A549 (cell line): ENCODE measurements at regions not wholly inside any gene's neighbourhood (a gene's known extent, or its start where the extent isn't known, plus 50 kb on each side); places are given as distances from the start of the nearest gene placed in this dataset.

Experiments used
- ATAC-seq, 2 experiments: fragments of 200-7000 bp in 1 of 2; fragments of >200 bp in 1 of 2; cut with Nextera tagmentation in 1 of 2; cut with Tn5 transposase in 1 of 2; 3 replicates each; pipeline versions ENCODE4 v1.8.0 to v1.9.1; 2018 to 2020; ENCODE audit warnings: mild to moderate bottlenecking in 1 of 2, moderate library complexity in 1 of 2
- CTCF ChIA-PET: fragments of 300-600 bp; sonication (Branson Sonifier 250); formaldehyde crosslinking; extraction: SDS; loops from one replicate; lab custom pipeline; 2021; ENCODE audit warnings: antibody characterized with exemption, inconsistent platforms; lab: Yijun Ruan, JAX
- POLR2A ChIA-PET: fragments of 350-600 bp; formaldehyde crosslinking; extraction: SDS; loops from one replicate; lab custom pipeline; 2021; ENCODE audit warnings: antibody characterized with exemption, inconsistent platforms; lab: Yijun Ruan, JAX
- DNase-seq, 2 experiments: peaks; one replicate each; pipeline versions ENCODE4 v3.0.0 to v3.0.0-alpha.2; 2011 to 2016; ENCODE audit warnings: low read depth in 1 of 2, low spot score in 1 of 2
- FAIRE-seq: peaks from 2 replicates; lab custom pipeline; 2011; peaks lifted over from hg19 to GRCh38; lab: Jason Lieb, UNC
- H3K27ac ChIP-seq, 2 experiments: fragments of >200 bp; sonication (Bioruptor Twin); formaldehyde crosslinking; 3 replicates each; pipeline ENCODE4 v1.5.1; 2016 to 2017
- H3K4me1 ChIP-seq: fragments of >200 bp; sonication (Bioruptor Twin); formaldehyde crosslinking; 3 replicates; pipeline ENCODE4 v1.6.1; 2016
- H3K4me2 ChIP-seq: fragments of >200 bp; sonication (Bioruptor Twin); formaldehyde crosslinking; 3 replicates; pipeline ENCODE4 v1.6.1; 2016
- H3K4me3 ChIP-seq: fragments of >200 bp; sonication (Bioruptor Twin); formaldehyde crosslinking; 3 replicates; pipeline ENCODE4 v1.5.1; 2016
- H3K9me3 ChIP-seq: fragments of >200 bp; sonication (Bioruptor Twin); formaldehyde crosslinking; 3 replicates; pipeline ENCODE4 v1.6.1; 2016
- CEBPB ChIP-seq, 2 experiments: fragments of >200 bp in 1 of 2; sonication (Bioruptor Twin) in 1 of 2; formaldehyde crosslinking in 1 of 2; IDR thresholded peaks; 2 replicates each; pipeline ENCODE4 v1.6.1; 2012 to 2016
- CHD4 ChIP-seq: fragments of 200-600 bp; sonication (generic); IDR thresholded peaks from 2 replicates; pipeline ENCODE4 v1.6.1; 2016; ENCODE audit warnings: antibody characterized with exemption, mild to moderate bottlenecking, borderline replicate concordance
- EHMT2 ChIP-seq: fragments of 200-600 bp; sonication (generic); IDR thresholded peaks from 2 replicates; pipeline ENCODE4 v1.6.1; 2016; ENCODE audit warnings: antibody characterized with exemption, low read depth, mild to moderate bottlenecking, moderate library complexity
- FOXS1 ChIP-seq: fragments of 250-450 bp; sonication (Bioruptor Pico); IDR thresholded peaks from 2 replicates; pipeline ENCODE4 v1.5.0; 2020; ENCODE audit warnings: mild to moderate bottlenecking, moderate library complexity
- GATA3 ChIP-seq: IDR thresholded peaks from 2 replicates; pipeline ENCODE4 v1.6.1; 2012; ENCODE audit warnings: borderline replicate concordance
- HDAC2 ChIP-seq: fragments of 200-600 bp; sonication (generic); IDR thresholded peaks from 2 replicates; pipeline ENCODE4 v1.6.1; 2016
- HEYL ChIP-seq: fragments of 250-450 bp; sonication (Bioruptor Pico); IDR thresholded peaks from 2 replicates; pipeline ENCODE4 v1.8.0; 2021; ENCODE audit warnings: mild to moderate bottlenecking, moderate library complexity
- HOXA7 ChIP-seq: fragments of 250-450 bp; sonication (Bioruptor Pico); IDR thresholded peaks from 2 replicates; pipeline ENCODE4 v1.5.0; 2020; ENCODE audit warnings: mild to moderate bottlenecking, moderate library complexity
- HOXB5 ChIP-seq: fragments of 250-450 bp; sonication (Bioruptor Pico); IDR thresholded peaks from 2 replicates; pipeline ENCODE4 v1.5.0; 2020; ENCODE audit warnings: mild to moderate bottlenecking, moderate library complexity
- NPAS2 ChIP-seq: fragments of 250-450 bp; sonication (Bioruptor Pico); IDR thresholded peaks from 2 replicates; pipeline ENCODE4 v1.8.0; 2022; ENCODE audit warnings: mild to moderate bottlenecking, moderate library complexity, borderline replicate concordance
- POLR2A ChIP-seq: IDR thresholded peaks from 2 replicates; pipeline ENCODE4 v1.6.1; 2012; ENCODE audit warnings: mild to moderate bottlenecking, low read length
- POLR2AphosphoS2 ChIP-seq: conservative IDR thresholded peaks from 2 replicates; pipeline ENCODE4 v1.6.1; 2012; ENCODE audit warnings: low read length, improper control_type of control experiment, inconsistent platforms
- RAD21 ChIP-seq, 2 experiments: fragments of >200 bp in 1 of 2; sonication (Bioruptor Twin) in 1 of 2; formaldehyde crosslinking in 1 of 2; IDR thresholded peaks in 1 of 2; conservative IDR thresholded peaks in 1 of 2; 2 replicates in 1 of 2; 3 replicates in 1 of 2; pipeline ENCODE4 v1.6.1; 2012 to 2018; ENCODE audit warnings: inconsistent platforms in 1 of 2
- RARB ChIP-seq: fragments of 250-450 bp; sonication (Bioruptor Pico); IDR thresholded peaks from 2 replicates; pipeline ENCODE4 v1.8.0; 2021; ENCODE audit warnings: mild to moderate bottlenecking, moderate library complexity
- SMC3 ChIP-seq: fragments of >200 bp; sonication (Bioruptor Twin); formaldehyde crosslinking; IDR thresholded peaks from 3 replicates; pipeline ENCODE4 v1.6.1; 2018; ENCODE audit warnings: inconsistent platforms
- SREBF2 ChIP-seq: fragments of 450-650 bp; IDR thresholded peaks from 2 replicates; pipeline ENCODE4 v1.6.1; 2014; ENCODE audit warnings: mild to moderate bottlenecking, moderate library complexity
- WGBS: methylation state at CpG from one replicate; pipeline ENCODE4 v1.1.6; 2017; ENCODE audit errors: missing lambda C conversion rate; 5-methylcytosine and 5-hydroxymethylcytosine counted together
- TF ChIP-seq, protein P1 (sequence below): fragments of 200-600 bp; sonication (generic); IDR thresholded peaks from 2 replicates; pipeline ENCODE4 v1.6.1; 2016; ENCODE audit warnings: antibody characterized with exemption, mild to moderate bottlenecking, moderate library complexity
- TF ChIP-seq, protein P2 (sequence below): fragments of 250-450 bp; sonication (Bioruptor Pico); IDR thresholded peaks from 2 replicates; pipeline ENCODE4 v1.5.0; 2021; ENCODE audit warnings: mild to moderate bottlenecking, moderate library complexity, borderline replicate concordance
- TF ChIP-seq, protein P3 (sequence below): fragments of 250-450 bp; sonication (Bioruptor Pico); IDR thresholded peaks from 2 replicates; pipeline ENCODE4 v1.5.0; 2020; ENCODE audit warnings: low read depth, mild to moderate bottlenecking, moderate library complexity

DNA sequence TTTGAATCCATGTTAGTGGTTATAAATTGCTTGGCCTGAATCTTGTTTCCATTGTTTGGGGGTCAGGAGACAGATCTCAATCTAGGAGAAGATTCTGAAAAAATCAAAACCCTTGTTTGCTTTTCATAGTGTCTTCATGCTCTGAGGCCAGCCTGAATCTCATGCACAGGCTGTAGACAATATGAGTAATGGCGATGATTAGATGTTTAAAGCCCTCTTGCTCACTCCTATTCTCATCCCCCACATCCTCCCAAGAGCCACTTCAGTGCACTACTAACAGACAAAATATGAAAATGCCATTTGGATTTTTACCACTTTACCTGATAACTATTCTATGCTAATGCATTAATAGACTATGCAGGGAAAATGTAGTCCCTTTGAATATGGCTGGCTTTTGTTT is 129.4 kb downstream of the NUDT12 start (continued):
- TF ChIP-seq, protein P1, sequence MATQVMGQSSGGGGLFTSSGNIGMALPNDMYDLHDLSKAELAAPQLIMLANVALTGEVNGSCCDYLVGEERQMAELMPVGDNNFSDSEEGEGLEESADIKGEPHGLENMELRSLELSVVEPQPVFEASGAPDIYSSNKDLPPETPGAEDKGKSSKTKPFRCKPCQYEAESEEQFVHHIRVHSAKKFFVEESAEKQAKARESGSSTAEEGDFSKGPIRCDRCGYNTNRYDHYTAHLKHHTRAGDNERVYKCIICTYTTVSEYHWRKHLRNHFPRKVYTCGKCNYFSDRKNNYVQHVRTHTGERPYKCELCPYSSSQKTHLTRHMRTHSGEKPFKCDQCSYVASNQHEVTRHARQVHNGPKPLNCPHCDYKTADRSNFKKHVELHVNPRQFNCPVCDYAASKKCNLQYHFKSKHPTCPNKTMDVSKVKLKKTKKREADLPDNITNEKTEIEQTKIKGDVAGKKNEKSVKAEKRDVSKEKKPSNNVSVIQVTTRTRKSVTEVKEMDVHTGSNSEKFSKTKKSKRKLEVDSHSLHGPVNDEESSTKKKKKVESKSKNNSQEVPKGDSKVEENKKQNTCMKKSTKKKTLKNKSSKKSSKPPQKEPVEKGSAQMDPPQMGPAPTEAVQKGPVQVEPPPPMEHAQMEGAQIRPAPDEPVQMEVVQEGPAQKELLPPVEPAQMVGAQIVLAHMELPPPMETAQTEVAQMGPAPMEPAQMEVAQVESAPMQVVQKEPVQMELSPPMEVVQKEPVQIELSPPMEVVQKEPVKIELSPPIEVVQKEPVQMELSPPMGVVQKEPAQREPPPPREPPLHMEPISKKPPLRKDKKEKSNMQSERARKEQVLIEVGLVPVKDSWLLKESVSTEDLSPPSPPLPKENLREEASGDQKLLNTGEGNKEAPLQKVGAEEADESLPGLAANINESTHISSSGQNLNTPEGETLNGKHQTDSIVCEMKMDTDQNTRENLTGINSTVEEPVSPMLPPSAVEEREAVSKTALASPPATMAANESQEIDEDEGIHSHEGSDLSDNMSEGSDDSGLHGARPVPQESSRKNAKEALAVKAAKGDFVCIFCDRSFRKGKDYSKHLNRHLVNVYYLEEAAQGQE = no peak
- TF ChIP-seq, protein P2, sequence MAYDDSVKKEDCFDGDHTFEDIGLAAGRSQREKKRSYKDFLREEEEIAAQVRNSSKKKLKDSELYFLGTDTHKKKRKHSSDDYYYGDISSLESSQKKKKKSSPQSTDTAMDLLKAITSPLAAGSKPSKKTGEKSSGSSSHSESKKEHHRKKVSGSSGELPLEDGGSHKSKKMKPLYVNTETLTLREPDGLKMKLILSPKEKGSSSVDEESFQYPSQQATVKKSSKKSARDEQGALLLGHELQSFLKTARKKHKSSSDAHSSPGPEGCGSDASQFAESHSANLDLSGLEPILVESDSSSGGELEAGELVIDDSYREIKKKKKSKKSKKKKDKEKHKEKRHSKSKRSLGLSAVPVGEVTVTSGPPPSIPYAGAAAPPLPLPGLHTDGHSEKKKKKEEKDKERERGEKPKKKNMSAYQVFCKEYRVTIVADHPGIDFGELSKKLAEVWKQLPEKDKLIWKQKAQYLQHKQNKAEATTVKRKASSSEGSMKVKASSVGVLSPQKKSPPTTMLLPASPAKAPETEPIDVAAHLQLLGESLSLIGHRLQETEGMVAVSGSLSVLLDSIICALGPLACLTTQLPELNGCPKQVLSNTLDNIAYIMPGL (CRISPR knock-in tag) = no peak
- no peak for TF ChIP-seq HOXB5 (CRISPR knock-in tag)
- no peak for TF ChIP-seq HOXA7 (CRISPR knock-in tag)
- TF ChIP-seq EHMT2 = no peak

DNA sequence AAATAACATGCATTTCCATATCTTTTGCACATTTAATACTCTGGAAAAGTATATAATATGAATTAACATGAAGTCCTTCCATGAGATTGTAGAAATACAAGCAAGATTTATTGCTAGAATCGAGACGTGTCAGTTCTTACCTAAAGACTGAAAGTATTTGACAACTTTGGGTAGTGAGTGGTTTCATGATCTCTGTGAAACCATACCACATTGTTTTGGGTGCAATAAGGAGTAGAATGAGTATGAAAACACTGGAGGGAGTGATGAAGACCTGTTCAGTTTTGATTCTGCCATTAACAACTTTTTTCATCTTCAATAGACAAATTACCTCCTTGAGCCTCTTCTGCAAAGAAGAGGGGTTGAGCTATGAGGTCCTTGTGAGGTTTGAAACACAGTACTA is 133.7 kb downstream of the NUDT12 start:
- ChIA-PET CTCF (no interaction called here), POLR2A (no interaction called here)
- WGBS = 66% methylated on average over 2 of the region's 2 CpGs
- Histone ChIP-seq H3K4me2 (no peak overlapping the region), H3K9me3 (no peaks in the 10 kb centered on the region), H3K4me3 (no peak overlapping the region), H3K27ac (no peak overlapping the region), H3K4me1 (no peaks in the 10 kb centered on the region)
- ATAC-seq = no peak
- FAIRE-seq = no peak
- no peak for TF ChIP-seq POLR2A
- no peak for TF ChIP-seq HDAC2
- no peak for TF ChIP-seq SMC3
- TF ChIP-seq SREBF2 = no peak
- no peak for TF ChIP-seq FOXS1 (CRISPR knock-in tag)
- DNase-seq = no peak

DNA sequence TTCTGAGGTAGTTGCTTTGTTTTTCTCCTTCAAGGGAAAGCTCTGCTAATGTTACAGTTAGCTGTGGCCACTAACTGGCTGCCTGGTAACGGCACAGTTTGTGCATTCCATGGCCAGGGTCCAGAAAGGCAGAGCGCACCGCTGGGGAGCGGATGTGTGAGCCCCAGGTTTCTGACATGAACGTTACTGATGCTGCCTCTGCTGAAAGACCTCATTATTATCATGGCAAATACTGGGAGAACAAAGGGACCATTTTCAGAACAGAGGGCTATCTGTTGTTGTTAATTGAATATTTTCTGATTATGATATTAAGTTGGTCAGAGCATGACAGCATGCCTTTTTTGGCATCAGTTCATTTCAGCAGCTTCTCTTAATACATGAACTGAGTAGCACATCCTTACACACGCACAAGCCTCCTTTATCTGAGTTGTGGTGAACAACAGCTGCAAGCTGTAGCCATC is 134.1 kb downstream of the NUDT12 start:
- Histone ChIP-seq H3K4me1 (no peaks in the 10 kb centered on the region), H3K27ac (no peak overlapping the region), H3K4me3 (no peak overlapping the region), H3K4me2 (no peak overlapping the region), H3K9me3 (no peaks in the 10 kb centered on the region)
- TF ChIP-seq POLR2AphosphoS2 (no peak), SMC3 (no peak), GATA3 (no peak), RAD21 (conservative IDR thresholded peaks at IDR 0.05 in 1 of 2, IDR thresholded peaks at IDR 0.05 in 1 of 2) (no peak), CEBPB (IDR thresholded peaks at IDR 0.05) (no peak), HEYL (CRISPR knock-in tag) (no peak), RARB (CRISPR knock-in tag) (no peak), CHD4 (no peak), NPAS2 (CRISPR knock-in tag) (no peak)
- TF ChIP-seq, protein P3, sequence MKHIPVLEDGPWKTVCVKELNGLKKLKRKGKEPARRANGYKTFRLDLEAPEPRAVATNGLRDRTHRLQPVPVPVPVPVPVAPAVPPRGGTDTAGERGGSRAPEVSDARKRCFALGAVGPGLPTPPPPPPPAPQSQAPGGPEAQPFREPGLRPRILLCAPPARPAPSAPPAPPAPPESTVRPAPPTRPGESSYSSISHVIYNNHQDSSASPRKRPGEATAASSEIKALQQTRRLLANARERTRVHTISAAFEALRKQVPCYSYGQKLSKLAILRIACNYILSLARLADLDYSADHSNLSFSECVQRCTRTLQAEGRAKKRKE (CRISPR knock-in tag) = no peak
- DNase-seq = no peak
- FAIRE-seq = no peak
- ChIA-PET CTCF (no interaction called here), POLR2A (no interaction called here)
- WGBS = 46% methylated on average over 6 of the region's 6 CpGs
- no peak for ATAC-seq
